ENCODE measurements at regions not wholly inside any gene's neighbourhood (a gene's known extent, or its start where the extent isn't known, plus 50 kb on each side); places are given as distances from the start of the nearest gene placed in this dataset.

GRCh38 chr2:120450196-120450820 is 104.4 kb downstream of the INHBB start:
- Histone ChIP-seq H3K4me1 (no peaks in the 10 kb centered on the region), H3K4me3 (ENCODE audit: low read depth, low read length) (no peak overlapping the region), H3K9me3 (no peaks in the 10 kb centered on the region), H3K27me3 (no peaks in the 10 kb centered on the region), H3K36me3 (no peaks in the 10 kb centered on the region)
- no peak for TF ChIP-seq CTCF (IDR thresholded peaks at IDR 0.05; ENCODE audit: low read depth, low read length)
- DNase-seq: no peak

- Histone ChIP-seq H3K9me3 (no peaks in the 10 kb centered on the region), H3K27me3 (no peaks in the 10 kb centered on the region), H3K4me3 (ENCODE audit: low read depth, low read length) (no peak overlapping the region), H3K4me1 (no peaks in the 10 kb centered on the region), H3K36me3 (no peaks in the 10 kb centered on the region)
- TF ChIP-seq CTCF (IDR thresholded peaks at IDR 0.05; ENCODE audit: low read depth, low read length): no peak
- no peak for DNase-seq
These were observed 105.4 kb downstream of the INHBB start for GRCh38 chr2:120451334-120451733.

- Histone ChIP-seq H3K9me3 (no peaks in the 10 kb centered on the region), H3K27me3 (no peaks in the 10 kb centered on the region), H3K4me3 (ENCODE audit: low read depth, low read length) (no peak overlapping the region), H3K36me3 (no peaks in the 10 kb centered on the region), H3K4me1 (no peaks in the 10 kb centered on the region)
- TF ChIP-seq CTCF (IDR thresholded peaks at IDR 0.05; ENCODE audit: low read depth, low read length): no peak
- DNase-seq: no peak
These were observed 106.2 kb downstream of the INHBB start for GRCh38 chr2:120452131-120452530.

- no peaks in the 10 kb centered on the region for H3K4me1 ChIP-seq
- DNase-seq: no peak
- TF ChIP-seq CTCF (IDR thresholded peaks at IDR 0.05; ENCODE audit: low read depth, low read length): no peak
- no peaks in the 10 kb centered on the region for H3K9me3 ChIP-seq
- H3K4me3 ChIP-seq (ENCODE audit: low read depth, low read length): no peak overlapping the region
- no peaks in the 10 kb centered on the region for H3K27me3 ChIP-seq
- H3K36me3 ChIP-seq: no peaks in the 10 kb centered on the region
These were observed 107.2 kb downstream of the INHBB start for GRCh38 chr2:120452945-120453634.

GRCh38 chr2:120453635-120453998 is 107.7 kb downstream of the INHBB start:
- no peaks in the 10 kb centered on the region for H3K36me3 ChIP-seq
- H3K9me3 ChIP-seq: no peaks in the 10 kb centered on the region
- no peaks in the 10 kb centered on the region for H3K4me1 ChIP-seq
- H3K4me3 ChIP-seq (ENCODE audit: low read depth, low read length): no peak overlapping the region
- H3K27me3 ChIP-seq: no peaks in the 10 kb centered on the region
- DNase-seq: no peak
- no peak for TF ChIP-seq CTCF (IDR thresholded peaks at IDR 0.05; ENCODE audit: low read depth, low read length)

- H3K9me3 ChIP-seq: no peaks in the 10 kb centered on the region
- no peaks in the 10 kb centered on the region for H3K27me3 ChIP-seq
- H3K36me3 ChIP-seq: no peaks in the 10 kb centered on the region
- H3K4me3 ChIP-seq (ENCODE audit: low read depth, low read length): no peak overlapping the region
- no peak for DNase-seq
- no peak for TF ChIP-seq CTCF (IDR thresholded peaks at IDR 0.05; ENCODE audit: low read depth, low read length)
- H3K4me1 ChIP-seq: no peaks in the 10 kb centered on the region
These were observed 108.9 kb downstream of the INHBB start for GRCh38 chr2:120454654-120455385.
